Left ventricle myocardium inferior (tissue), 1 donor: ENCODE measurements at regions not wholly inside any gene's neighbourhood (a gene's known extent, or its start where the extent isn't known, plus 50 kb on each side); places are given as distances from the start of the nearest gene placed in this dataset.

Experiments used
- DNase-seq: peaks from one replicate; pipeline ENCODE4 v3.0.0-alpha.2; 2020
- H3K27ac ChIP-seq: fragments of 200-600 bp; replicated peaks from 2 replicates; pipeline ENCODE4 v1.8.0; 2021
- H3K27me3 ChIP-seq: fragments of 200-600 bp; 2 replicates; pipeline ENCODE4 v1.8.0; 2021; ENCODE audit warnings: low read depth
- H3K36me3 ChIP-seq: fragments of 200-600 bp; 2 replicates; pipeline ENCODE4 v1.8.0; 2021
- H3K4me1 ChIP-seq: fragments of 200-600 bp; 2 replicates; pipeline ENCODE4 v1.8.0; 2021
- H3K4me3 ChIP-seq: fragments of 200-600 bp; 2 replicates; pipeline ENCODE4 v1.8.0; 2021; ENCODE audit warnings: mild to moderate bottlenecking, moderate library complexity
- H3K9me3 ChIP-seq: fragments of 200-600 bp; replicated peaks from 2 replicates; pipeline ENCODE4 v1.8.0; 2021
- intact Hi-C: fragments of 100-400 bp; cut with micrococcal nuclease; formaldehyde crosslinking; loops from one replicate; pipeline ENCODE4 v1.11.0; 2022
- TF ChIP-seq, protein P1 (sequence below): fragments of 200-600 bp; IDR thresholded peaks from 2 replicates; pipeline ENCODE4 v1.8.0; 2021; ENCODE audit warnings: antibody characterized with exemption, mild to moderate bottlenecking, borderline replicate concordance
- donor health status: DM: no; HTN: yes; CAD: no; lungs with severe emphysema.

DNA sequence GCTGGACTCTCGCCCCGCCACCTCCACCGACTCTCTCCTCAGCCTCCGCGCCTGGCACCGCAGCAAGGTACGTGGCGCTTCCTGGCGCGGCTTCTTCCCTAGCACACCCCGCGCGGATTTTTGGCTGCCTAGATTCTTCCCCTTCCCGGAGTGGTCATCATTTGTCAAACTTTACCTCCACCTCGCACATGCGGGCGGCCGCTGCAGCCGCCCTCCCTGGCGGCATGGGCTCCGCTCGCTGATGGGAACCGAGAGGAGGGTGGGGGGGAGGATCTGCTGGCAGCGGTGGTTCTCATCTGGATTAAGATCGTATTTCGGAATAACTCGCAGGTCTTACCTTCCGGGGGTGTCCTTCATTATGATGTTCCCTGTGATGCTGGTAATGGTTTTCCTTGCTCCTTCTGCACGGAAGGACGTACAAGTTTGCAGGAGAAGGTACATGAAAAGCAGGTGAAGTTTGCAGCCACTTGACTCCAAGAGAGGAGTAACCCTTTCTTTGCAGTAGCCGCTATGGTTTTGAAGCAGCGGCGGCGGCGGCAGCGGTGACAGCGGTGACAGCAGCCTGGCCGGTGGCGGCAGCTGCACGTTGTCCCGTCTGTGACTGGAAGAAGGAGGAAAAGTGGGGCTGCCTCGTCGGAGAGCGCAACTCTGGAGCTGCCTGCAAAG, 2183.9 kb upstream of the TENM3 start:
- TF ChIP-seq, protein P1, sequence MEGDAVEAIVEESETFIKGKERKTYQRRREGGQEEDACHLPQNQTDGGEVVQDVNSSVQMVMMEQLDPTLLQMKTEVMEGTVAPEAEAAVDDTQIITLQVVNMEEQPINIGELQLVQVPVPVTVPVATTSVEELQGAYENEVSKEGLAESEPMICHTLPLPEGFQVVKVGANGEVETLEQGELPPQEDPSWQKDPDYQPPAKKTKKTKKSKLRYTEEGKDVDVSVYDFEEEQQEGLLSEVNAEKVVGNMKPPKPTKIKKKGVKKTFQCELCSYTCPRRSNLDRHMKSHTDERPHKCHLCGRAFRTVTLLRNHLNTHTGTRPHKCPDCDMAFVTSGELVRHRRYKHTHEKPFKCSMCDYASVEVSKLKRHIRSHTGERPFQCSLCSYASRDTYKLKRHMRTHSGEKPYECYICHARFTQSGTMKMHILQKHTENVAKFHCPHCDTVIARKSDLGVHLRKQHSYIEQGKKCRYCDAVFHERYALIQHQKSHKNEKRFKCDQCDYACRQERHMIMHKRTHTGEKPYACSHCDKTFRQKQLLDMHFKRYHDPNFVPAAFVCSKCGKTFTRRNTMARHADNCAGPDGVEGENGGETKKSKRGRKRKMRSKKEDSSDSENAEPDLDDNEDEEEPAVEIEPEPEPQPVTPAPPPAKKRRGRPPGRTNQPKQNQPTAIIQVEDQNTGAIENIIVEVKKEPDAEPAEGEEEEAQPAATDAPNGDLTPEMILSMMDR, result no peak
- peak overlapping the region; percentile 64 for H3K4me3 ChIP-seq
- no peaks in the 10 kb centered on the region for H3K36me3 ChIP-seq
- DNase-seq, result no peak
- intact Hi-C loops, result no loop called here
- no peaks in the 10 kb centered on the region for H3K9me3 ChIP-seq
- no peak overlapping the region for H3K27ac ChIP-seq
- peaks cover 90% of the 10 kb centered on the region for H3K27me3 ChIP-seq
- peaks cover 22% of the 10 kb centered on the region for H3K4me1 ChIP-seq

DNA sequence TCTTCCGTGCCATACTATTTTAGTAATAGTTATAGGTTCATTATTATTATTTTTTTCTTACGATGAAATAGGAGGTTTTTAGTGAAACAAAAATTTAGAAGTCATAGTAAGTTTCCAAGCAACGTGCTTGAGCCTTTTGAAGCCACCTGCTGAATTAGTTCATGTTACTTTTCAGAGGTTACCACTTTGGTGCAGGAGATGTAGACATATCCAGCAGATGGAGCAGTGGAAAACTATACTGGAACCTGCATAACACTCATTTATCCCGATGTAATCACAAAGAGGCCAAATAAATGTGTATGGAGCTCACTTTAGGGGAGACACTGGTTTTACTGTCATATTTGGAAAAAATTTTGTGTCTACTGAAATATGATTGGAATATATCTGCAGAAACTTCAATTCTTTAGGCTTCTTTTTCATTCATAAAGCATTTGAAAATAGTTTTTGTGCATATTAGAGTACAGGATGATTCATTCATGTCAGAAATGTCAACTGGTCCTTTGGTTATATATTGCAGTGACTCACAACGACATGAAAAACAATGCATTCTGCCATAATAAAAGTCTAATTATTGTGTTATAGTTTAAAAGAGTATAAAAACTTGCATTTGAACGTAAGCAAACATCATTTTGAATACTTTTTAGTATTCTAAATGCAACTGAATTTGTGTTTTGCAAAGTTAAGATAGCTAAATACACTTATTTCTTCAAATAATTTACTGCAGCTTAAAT, 2182.9 kb upstream of the TENM3 start:
- Histone ChIP-seq H3K27me3 (peaks cover 98% of the 10 kb centered on the region), H3K9me3 (no peaks in the 10 kb centered on the region), H3K36me3 (no peaks in the 10 kb centered on the region), H3K4me3 (no peak overlapping the region), H3K4me1 (peaks cover 22% of the 10 kb centered on the region), H3K27ac (no peak overlapping the region)
- no peak for DNase-seq
- intact Hi-C loops, result no loop called here
- TF ChIP-seq, protein P1, result no peak

DNA sequence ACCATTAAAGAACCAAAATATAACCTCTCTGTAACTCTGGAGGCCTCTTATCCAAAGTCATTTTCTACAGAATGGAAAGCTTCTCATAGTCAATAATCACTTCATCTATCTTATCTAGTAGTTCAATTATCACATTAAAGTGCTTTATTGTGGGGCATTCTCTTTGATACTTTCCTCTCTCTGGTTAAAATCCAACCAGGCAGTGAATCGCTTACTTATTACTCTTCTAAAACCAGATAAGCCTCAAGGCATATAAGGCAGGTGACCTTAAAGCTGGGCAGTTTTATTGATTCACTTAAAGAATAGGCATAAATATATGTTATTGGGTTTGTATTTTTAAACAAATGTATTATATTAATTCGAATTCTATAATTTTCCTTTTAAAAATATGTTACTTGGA, 2162.1 kb upstream of the TENM3 start:
- no peaks in the 10 kb centered on the region for H3K4me1 ChIP-seq
- no peak overlapping the region for H3K4me3 ChIP-seq
- no peak overlapping the region for H3K27ac ChIP-seq
- DNase-seq, result no peak
- TF ChIP-seq, protein P1, result no peak
- intact Hi-C loops, result no loop called here
- H3K36me3 ChIP-seq, result no peaks in the 10 kb centered on the region
- no peaks in the 10 kb centered on the region for H3K9me3 ChIP-seq
- H3K27me3 ChIP-seq, result no peaks in the 10 kb centered on the region

DNA sequence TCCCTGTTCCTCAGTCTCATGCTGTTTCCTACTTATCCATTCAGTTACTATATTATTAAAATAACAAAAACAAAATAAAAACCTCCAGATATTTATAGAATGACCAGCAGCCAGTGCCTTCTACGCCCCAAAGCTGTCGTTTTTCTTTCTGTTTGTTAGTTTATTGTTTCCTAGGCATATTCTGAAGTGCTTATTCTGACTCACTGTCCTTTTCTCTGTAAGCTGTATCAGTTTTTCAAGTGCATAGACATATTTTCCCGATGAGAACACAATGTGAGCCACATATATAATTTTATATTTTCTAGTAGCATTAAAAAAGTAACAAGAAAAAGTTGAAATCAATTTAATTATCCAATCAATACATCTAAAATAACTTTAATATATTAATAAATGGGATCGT, 2158.6 kb upstream of the TENM3 start:
- no peak for DNase-seq
- no peak overlapping the region for H3K27ac ChIP-seq
- intact Hi-C loops, result no loop called here
- no peaks in the 10 kb centered on the region for H3K4me1 ChIP-seq
- TF ChIP-seq, protein P1, result no peak
- H3K9me3 ChIP-seq, result no peaks in the 10 kb centered on the region
- no peak overlapping the region for H3K4me3 ChIP-seq
- no peaks in the 10 kb centered on the region for H3K36me3 ChIP-seq
- no peaks in the 10 kb centered on the region for H3K27me3 ChIP-seq

DNA sequence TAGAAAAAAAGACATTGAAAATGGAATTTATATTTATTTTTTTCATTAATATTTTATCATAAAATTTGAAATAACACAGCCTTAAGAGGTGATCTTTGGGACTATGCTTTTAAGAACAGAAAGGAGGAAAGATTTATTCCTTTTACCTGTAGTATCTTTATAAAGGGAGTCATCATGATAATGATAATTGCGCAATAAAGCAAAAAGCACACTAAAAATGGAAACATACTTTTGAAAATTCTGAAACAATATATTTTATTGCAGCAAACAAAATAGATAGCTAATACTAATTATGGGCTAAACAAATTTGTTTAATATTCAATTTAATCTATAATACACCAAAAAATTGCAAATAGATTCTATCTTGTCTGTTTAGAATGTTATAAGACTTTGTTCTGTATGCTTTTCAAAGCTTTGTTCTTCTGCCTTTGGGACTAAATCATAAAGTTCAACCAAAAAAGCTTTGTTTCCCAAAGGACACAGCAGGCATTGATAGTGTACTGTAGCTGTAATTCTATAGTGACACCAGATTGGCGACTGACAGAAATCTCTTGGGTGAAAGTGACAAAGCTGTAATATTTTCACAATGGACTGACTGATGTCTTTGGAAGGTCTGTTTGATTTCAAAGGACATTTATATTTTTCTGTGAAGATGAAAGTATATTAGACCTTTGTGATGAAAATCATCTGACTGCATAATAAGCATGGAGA, 2156.6 kb upstream of the TENM3 start:
- H3K36me3 ChIP-seq, result no peaks in the 10 kb centered on the region
- H3K27ac ChIP-seq, result no peak overlapping the region
- intact Hi-C loops, result no loop called here
- TF ChIP-seq, protein P1, result no peak
- no peak overlapping the region for H3K4me3 ChIP-seq
- DNase-seq, result no peak
- no peaks in the 10 kb centered on the region for H3K9me3 ChIP-seq
- no peaks in the 10 kb centered on the region for H3K27me3 ChIP-seq
- H3K4me1 ChIP-seq, result no peaks in the 10 kb centered on the region
